ENCODE measurements at regions not wholly inside any gene's neighbourhood (a gene's known extent, or its start where the extent isn't known, plus 50 kb on each side); places are given as distances from the start of the nearest gene placed in this dataset.

- peak overlapping the region; percentile 37 for H2AFZ ChIP-seq (ENCODE audit: low read depth, low read length)
- peaks cover 4% of the 10 kb centered on the region for H3K9me3 ChIP-seq (ENCODE audit: control insufficient read depth, low read length)
- H3K27ac ChIP-seq (ENCODE audit: low read length, poor library complexity, severe bottlenecking), result no peak overlapping the region
- WGBS, result 99% methylated on average over 3 of the region's 3 CpGs
- no peak overlapping the region for H3K4me3 ChIP-seq (ENCODE audit: insufficient read depth in 1 of 2, low read depth in 1 of 2, low read length in 2 of 2)
- DNase-seq, result no peak
- no peaks in the 10 kb centered on the region for H3K79me1 ChIP-seq (replicated peaks; ENCODE audit: low read length, poor library complexity, severe bottlenecking)
- no peak overlapping the region for H2BK5ac ChIP-seq (ENCODE audit: low read depth, low read length, poor library complexity, severe bottlenecking)
- H3K27me3 ChIP-seq (ENCODE audit: control insufficient read depth in 1 of 2, insufficient read depth in 1 of 2, low read length in 2 of 2), result peaks cover 16 to 20% of the 10 kb centered on the region in 2 experiments
- peak overlapping the region in 1 of 2 experiments; percentile 41 for H3K14ac ChIP-seq (ENCODE audit: low read length in 2 of 2)
- no peak overlapping the region for H3K23ac ChIP-seq (ENCODE audit: low read length in 2 of 2)
- H3K4ac ChIP-seq (ENCODE audit: low read depth in 1 of 2, low read length in 2 of 2), result no peak overlapping the region
- no peak overlapping the region for H2AK5ac ChIP-seq (ENCODE audit: low read length, severe bottlenecking)
- H3K18ac ChIP-seq (ENCODE audit: low read depth in 1 of 2, low read length in 2 of 2), result peak overlapping the region in 1 of 2 experiments; percentile 47
- H3K4me2 ChIP-seq (ENCODE audit: low read length, poor library complexity, severe bottlenecking), result no peak overlapping the region
- H3K9ac ChIP-seq (ENCODE audit: low read length), result no peak overlapping the region
- H2BK12ac ChIP-seq (ENCODE audit: low read length in 2 of 2), result peak overlapping the region in 1 of 2 experiments; percentile 6
- peaks cover 9% of the 10 kb centered on the region for H3K4me1 ChIP-seq (ENCODE audit: control insufficient read depth, insufficient read depth, low read depth, low read length)
- H3K36me3 ChIP-seq (ENCODE audit: control insufficient read depth in 1 of 2, insufficient read depth in 2 of 2, low read depth in 1 of 2, low read length in 2 of 2), result no peaks in the 10 kb centered on the region
- H2BK120ac ChIP-seq (ENCODE audit: low read depth, low read length), result no peak overlapping the region
- H4K91ac ChIP-seq (ENCODE audit: low read length), result peak overlapping the region; percentile 34
- no peak overlapping the region for H2BK15ac ChIP-seq (ENCODE audit: low read depth, poor library complexity, severe bottlenecking)
- no peak overlapping the region for H4K8ac ChIP-seq (ENCODE audit: low read length)
Measured at GRCh38 chr10:98328163-98328562, 60.2 kb upstream of the LOXL4 start.

- DNase-seq, result no peak
- no peak overlapping the region for H2BK5ac ChIP-seq (ENCODE audit: low read depth, low read length, poor library complexity, severe bottlenecking)
- no peak overlapping the region for H2BK15ac ChIP-seq (ENCODE audit: low read depth, poor library complexity, severe bottlenecking)
- H3K4ac ChIP-seq (ENCODE audit: low read depth in 1 of 2, low read length in 2 of 2), result no peak overlapping the region
- H2BK120ac ChIP-seq (ENCODE audit: low read depth, low read length), result no peak overlapping the region
- H2AFZ ChIP-seq (ENCODE audit: low read depth, low read length), result no peak overlapping the region
- peak overlapping the region; percentile 43 for H4K8ac ChIP-seq (ENCODE audit: low read length)
- H2AK5ac ChIP-seq (ENCODE audit: low read length, severe bottlenecking), result no peak overlapping the region
- peaks cover 4% of the 10 kb centered on the region for H3K9me3 ChIP-seq (ENCODE audit: control insufficient read depth, low read length)
- peak overlapping the region in 1 of 2 experiments; percentile 51 for H3K18ac ChIP-seq (ENCODE audit: low read depth in 1 of 2, low read length in 2 of 2)
- H3K4me3 ChIP-seq (ENCODE audit: insufficient read depth in 1 of 2, low read depth in 1 of 2, low read length in 2 of 2), result no peak overlapping the region
- WGBS, result 27% methylated on average over 15 of the region's 15 CpGs
- no peak overlapping the region for H3K14ac ChIP-seq (ENCODE audit: low read length in 2 of 2)
- peak overlapping the region in 1 of 2 experiments; percentile 73 for H2BK12ac ChIP-seq (ENCODE audit: low read length in 2 of 2)
- peaks cover 10 to 20% of the 10 kb centered on the region in 2 experiments for H3K27me3 ChIP-seq (ENCODE audit: control insufficient read depth in 1 of 2, insufficient read depth in 1 of 2, low read length in 2 of 2)
- no peaks in the 10 kb centered on the region for H3K79me1 ChIP-seq (replicated peaks; ENCODE audit: low read length, poor library complexity, severe bottlenecking)
- H3K4me1 ChIP-seq (ENCODE audit: control insufficient read depth, insufficient read depth, low read depth, low read length), result peaks cover 9% of the 10 kb centered on the region
- H3K36me3 ChIP-seq (ENCODE audit: control insufficient read depth in 1 of 2, insufficient read depth in 2 of 2, low read depth in 1 of 2, low read length in 2 of 2), result no peaks in the 10 kb centered on the region
- no peak overlapping the region for H4K91ac ChIP-seq (ENCODE audit: low read length)
- H3K9ac ChIP-seq (ENCODE audit: low read length), result no peak overlapping the region
- H3K23ac ChIP-seq (ENCODE audit: low read length in 2 of 2), result no peak overlapping the region
- no peak overlapping the region for H3K27ac ChIP-seq (ENCODE audit: low read length, poor library complexity, severe bottlenecking)
- no peak overlapping the region for H3K4me2 ChIP-seq (ENCODE audit: low read length, poor library complexity, severe bottlenecking)
Measured at GRCh38 chr10:98326621-98327027, 58.6 kb upstream of the LOXL4 start.

- H3K27me3 ChIP-seq (ENCODE audit: control insufficient read depth in 1 of 2, insufficient read depth in 1 of 2, low read length in 2 of 2), result peaks cover 10 to 20% of the 10 kb centered on the region in 2 experiments
- no peak overlapping the region for H4K91ac ChIP-seq (ENCODE audit: low read length)
- H3K36me3 ChIP-seq (ENCODE audit: control insufficient read depth in 1 of 2, insufficient read depth in 2 of 2, low read depth in 1 of 2, low read length in 2 of 2), result no peaks in the 10 kb centered on the region
- peak overlapping the region in 1 of 2 experiments; percentile 30 for H3K18ac ChIP-seq (ENCODE audit: low read depth in 1 of 2, low read length in 2 of 2)
- no peak overlapping the region for H4K8ac ChIP-seq (ENCODE audit: low read length)
- no peak overlapping the region for H2AFZ ChIP-seq (ENCODE audit: low read depth, low read length)
- peaks cover 1% of the 10 kb centered on the region for H3K9me3 ChIP-seq (ENCODE audit: control insufficient read depth, low read length)
- 32% methylated on average over 2 of the region's 4 CpGs for WGBS
- no peak overlapping the region for H3K9ac ChIP-seq (ENCODE audit: low read length)
- no peak overlapping the region for H3K27ac ChIP-seq (ENCODE audit: low read length, poor library complexity, severe bottlenecking)
- H3K79me1 ChIP-seq (replicated peaks; ENCODE audit: low read length, poor library complexity, severe bottlenecking), result no peaks in the 10 kb centered on the region
- no peak overlapping the region for H2BK120ac ChIP-seq (ENCODE audit: low read depth, low read length)
- DNase-seq, result peak; percentile 95
- H3K23ac ChIP-seq (ENCODE audit: low read length in 2 of 2), result no peak overlapping the region
- H3K4me1 ChIP-seq (ENCODE audit: control insufficient read depth, insufficient read depth, low read depth, low read length), result peaks cover 9% of the 10 kb centered on the region
- H2BK5ac ChIP-seq (ENCODE audit: low read depth, low read length, poor library complexity, severe bottlenecking), result no peak overlapping the region
- no peak overlapping the region for H3K4me3 ChIP-seq (ENCODE audit: insufficient read depth in 1 of 2, low read depth in 1 of 2, low read length in 2 of 2)
- no peak overlapping the region for H3K4ac ChIP-seq (ENCODE audit: low read depth in 1 of 2, low read length in 2 of 2)
- no peak overlapping the region for H2AK5ac ChIP-seq (ENCODE audit: low read length, severe bottlenecking)
- no peak overlapping the region for H2BK12ac ChIP-seq (ENCODE audit: low read length in 2 of 2)
- no peak overlapping the region for H3K14ac ChIP-seq (ENCODE audit: low read length in 2 of 2)
- H2BK15ac ChIP-seq (ENCODE audit: low read depth, poor library complexity, severe bottlenecking), result no peak overlapping the region
- H3K4me2 ChIP-seq (ENCODE audit: low read length, poor library complexity, severe bottlenecking), result no peak overlapping the region
Measured at GRCh38 chr10:98323221-98324164, 55.5 kb upstream of the LOXL4 start.

- H3K23ac ChIP-seq (ENCODE audit: low read length in 2 of 2), result no peak overlapping the region
- H3K9me3 ChIP-seq (ENCODE audit: control insufficient read depth, low read length), result no peaks in the 10 kb centered on the region
Measured at GRCh38 chr10:98321186-98321780, 53.3 kb upstream of the LOXL4 start.

More at GRCh38 chr10:98321186-98321780, 53.3 kb upstream of the LOXL4 start:
- no peak overlapping the region for H3K27ac ChIP-seq (ENCODE audit: low read length, poor library complexity, severe bottlenecking)
- no peak overlapping the region for H2AFZ ChIP-seq (ENCODE audit: low read depth, low read length)
- H2AK5ac ChIP-seq (ENCODE audit: low read length, severe bottlenecking), result no peak overlapping the region
- H3K4me3 ChIP-seq (ENCODE audit: insufficient read depth in 1 of 2, low read depth in 1 of 2, low read length in 2 of 2), result no peak overlapping the region
- WGBS, result 81% methylated on average over 18 of the region's 18 CpGs
- peak overlapping the region; percentile 67 for H4K91ac ChIP-seq (ENCODE audit: low read length)
- H3K4me2 ChIP-seq (ENCODE audit: low read length, poor library complexity, severe bottlenecking), result no peak overlapping the region
- peak overlapping the region in 1 of 2 experiments; percentile 60 for H3K4ac ChIP-seq (ENCODE audit: low read depth in 1 of 2, low read length in 2 of 2)
- peak overlapping the region; percentile 15 for H2BK15ac ChIP-seq (ENCODE audit: low read depth, poor library complexity, severe bottlenecking)
- H3K27me3 ChIP-seq (ENCODE audit: control insufficient read depth in 1 of 2, insufficient read depth in 1 of 2, low read length in 2 of 2), result peaks cover 0 to 2% of the 10 kb centered on the region in 2 experiments
- no peak overlapping the region for H2BK120ac ChIP-seq (ENCODE audit: low read depth, low read length)
- H2BK5ac ChIP-seq (ENCODE audit: low read depth, low read length, poor library complexity, severe bottlenecking), result no peak overlapping the region
- H3K18ac ChIP-seq (ENCODE audit: low read depth in 1 of 2, low read length in 2 of 2), result peak overlapping the region; percentile 7 to 54
- peak overlapping the region in 1 of 2 experiments; percentile 63 for H2BK12ac ChIP-seq (ENCODE audit: low read length in 2 of 2)
- no peaks in the 10 kb centered on the region for H3K36me3 ChIP-seq (ENCODE audit: control insufficient read depth in 1 of 2, insufficient read depth in 2 of 2, low read depth in 1 of 2, low read length in 2 of 2)
- H3K9ac ChIP-seq (ENCODE audit: low read length), result no peak overlapping the region
- H3K14ac ChIP-seq (ENCODE audit: low read length in 2 of 2), result peak overlapping the region in 1 of 2 experiments; percentile 4
- peaks cover 3% of the 10 kb centered on the region for H3K4me1 ChIP-seq (ENCODE audit: control insufficient read depth, insufficient read depth, low read depth, low read length)
- DNase-seq, result no peak
- no peaks in the 10 kb centered on the region for H3K79me1 ChIP-seq (replicated peaks; ENCODE audit: low read length, poor library complexity, severe bottlenecking)
- H4K8ac ChIP-seq (ENCODE audit: low read length), result no peak overlapping the region
